BE2C (cell line): ENCODE measurements at regions not wholly inside any gene's neighbourhood (a gene's known extent, or its start where the extent isn't known, plus 50 kb on each side); places are given as distances from the start of the nearest gene placed in this dataset.

Source experiments
- DNase-seq: peaks from one replicate; pipeline ENCODE4 v3.0.0-alpha.2; 2020
- H3K27me3 ChIP-seq: fragments of 250-450 bp; sonication (Bioruptor Pico); 2 replicates; pipeline ENCODE4 v1.5.1; 2020; ENCODE audit warnings: mild to moderate bottlenecking
- H3K36me3 ChIP-seq: fragments of 250-450 bp; sonication (Bioruptor Pico); 2 replicates; pipeline ENCODE4 v1.5.1; 2020; ENCODE audit warnings: mild to moderate bottlenecking
- H3K4me1 ChIP-seq: fragments of 250-450 bp; sonication (Bioruptor Pico); 2 replicates; pipeline ENCODE4 v1.5.1; 2020
- H3K4me3 ChIP-seq: 2 replicates; pipeline ENCODE4 v1.5.1; 2011; ENCODE audit warnings: low read depth, low read length
- H3K9me3 ChIP-seq: fragments of 250-450 bp; sonication (Bioruptor Pico); 2 replicates; pipeline ENCODE4 v1.5.1; 2020
- TF ChIP-seq, protein P1 (sequence below): IDR thresholded peaks from 2 replicates; pipeline ENCODE4 v1.5.1; 2012; ENCODE audit warnings: mild to moderate bottlenecking, low read depth, low read length

DNA sequence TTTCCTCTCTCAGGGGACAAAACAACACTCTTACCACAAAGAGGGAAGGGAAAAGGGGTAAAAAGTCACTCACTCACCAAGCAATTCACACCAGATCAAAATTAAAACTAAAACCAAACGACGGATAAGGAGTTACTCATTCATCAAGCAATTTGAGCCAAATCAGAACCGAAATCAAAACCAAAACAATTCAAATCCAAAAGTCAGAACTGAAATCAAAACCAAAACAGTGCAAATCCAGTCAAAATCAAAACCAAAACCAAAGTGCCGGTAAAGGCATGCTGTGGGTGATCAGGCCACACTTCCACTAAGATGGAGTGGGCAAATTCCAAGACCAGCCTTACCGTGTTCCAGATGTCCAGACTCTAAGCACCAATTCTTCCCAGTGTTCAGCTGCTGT is 717.9 kb downstream of the AMY1C start:
- Histone ChIP-seq H3K4me1 (0 out of 2 replicates have a peak, but pooled peaks cover 2% of the 10 kb centered on the region), H3K9me3 (no peaks in the 10 kb centered on the region), H3K27me3 (no peaks in the 10 kb centered on the region), H3K4me3 (no peak overlapping the region), H3K36me3 (no peaks in the 10 kb centered on the region)
- TF ChIP-seq, protein P1, sequence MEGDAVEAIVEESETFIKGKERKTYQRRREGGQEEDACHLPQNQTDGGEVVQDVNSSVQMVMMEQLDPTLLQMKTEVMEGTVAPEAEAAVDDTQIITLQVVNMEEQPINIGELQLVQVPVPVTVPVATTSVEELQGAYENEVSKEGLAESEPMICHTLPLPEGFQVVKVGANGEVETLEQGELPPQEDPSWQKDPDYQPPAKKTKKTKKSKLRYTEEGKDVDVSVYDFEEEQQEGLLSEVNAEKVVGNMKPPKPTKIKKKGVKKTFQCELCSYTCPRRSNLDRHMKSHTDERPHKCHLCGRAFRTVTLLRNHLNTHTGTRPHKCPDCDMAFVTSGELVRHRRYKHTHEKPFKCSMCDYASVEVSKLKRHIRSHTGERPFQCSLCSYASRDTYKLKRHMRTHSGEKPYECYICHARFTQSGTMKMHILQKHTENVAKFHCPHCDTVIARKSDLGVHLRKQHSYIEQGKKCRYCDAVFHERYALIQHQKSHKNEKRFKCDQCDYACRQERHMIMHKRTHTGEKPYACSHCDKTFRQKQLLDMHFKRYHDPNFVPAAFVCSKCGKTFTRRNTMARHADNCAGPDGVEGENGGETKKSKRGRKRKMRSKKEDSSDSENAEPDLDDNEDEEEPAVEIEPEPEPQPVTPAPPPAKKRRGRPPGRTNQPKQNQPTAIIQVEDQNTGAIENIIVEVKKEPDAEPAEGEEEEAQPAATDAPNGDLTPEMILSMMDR, result no peak
- DNase-seq, result no peak

DNA sequence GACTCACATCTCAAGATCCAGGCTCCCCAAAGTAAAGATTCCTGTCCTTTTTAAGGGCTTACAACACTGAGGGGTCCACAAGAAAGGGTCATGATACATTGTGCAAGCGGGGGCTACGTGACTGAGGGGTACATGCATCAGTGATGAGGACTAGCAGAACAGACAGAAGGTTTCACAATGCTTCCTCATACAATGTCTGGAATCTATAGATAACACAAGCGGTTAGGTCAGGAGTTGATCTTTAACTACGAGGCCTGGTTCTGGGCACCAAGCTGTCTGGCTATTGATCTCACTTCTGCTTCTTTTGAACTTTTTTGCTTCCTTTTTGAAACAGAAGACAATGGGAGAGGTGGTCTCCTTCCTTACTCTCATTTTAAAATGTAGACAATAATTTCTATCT is 718.6 kb downstream of the AMY1C start:
- Histone ChIP-seq H3K9me3 (no peaks in the 10 kb centered on the region), H3K4me1 (0 out of 2 replicates have a peak, but pooled peaks cover 2% of the 10 kb centered on the region), H3K27me3 (no peaks in the 10 kb centered on the region), H3K4me3 (no peak overlapping the region), H3K36me3 (no peaks in the 10 kb centered on the region)
- DNase-seq, result no peak
- TF ChIP-seq, protein P1, result no peak

DNA sequence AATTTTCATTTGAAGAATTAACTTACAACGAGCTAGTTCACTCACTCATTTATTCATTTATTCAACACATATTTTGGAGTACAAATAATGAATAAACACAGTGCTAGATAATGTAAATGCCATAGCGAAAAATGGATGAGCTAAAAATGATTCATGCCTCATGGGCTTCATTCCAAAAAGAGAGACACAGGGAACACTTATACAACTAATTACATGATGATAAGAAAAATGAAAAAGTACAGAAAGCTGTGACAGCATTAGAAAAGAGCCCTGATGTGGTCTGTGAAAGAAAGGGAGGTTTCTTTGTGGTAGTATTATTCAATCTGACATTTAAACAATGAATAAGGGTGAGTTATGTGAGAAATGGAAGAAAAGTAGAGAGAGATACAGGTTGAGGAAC is 726.4 kb downstream of the AMY1C start:
- Histone ChIP-seq H3K27me3 (no peaks in the 10 kb centered on the region), H3K9me3 (no peaks in the 10 kb centered on the region), H3K4me1 (no peaks in the 10 kb centered on the region), H3K4me3 (no peak overlapping the region), H3K36me3 (no peaks in the 10 kb centered on the region)
- DNase-seq, result no peak
- TF ChIP-seq, protein P1, result no peak

DNA sequence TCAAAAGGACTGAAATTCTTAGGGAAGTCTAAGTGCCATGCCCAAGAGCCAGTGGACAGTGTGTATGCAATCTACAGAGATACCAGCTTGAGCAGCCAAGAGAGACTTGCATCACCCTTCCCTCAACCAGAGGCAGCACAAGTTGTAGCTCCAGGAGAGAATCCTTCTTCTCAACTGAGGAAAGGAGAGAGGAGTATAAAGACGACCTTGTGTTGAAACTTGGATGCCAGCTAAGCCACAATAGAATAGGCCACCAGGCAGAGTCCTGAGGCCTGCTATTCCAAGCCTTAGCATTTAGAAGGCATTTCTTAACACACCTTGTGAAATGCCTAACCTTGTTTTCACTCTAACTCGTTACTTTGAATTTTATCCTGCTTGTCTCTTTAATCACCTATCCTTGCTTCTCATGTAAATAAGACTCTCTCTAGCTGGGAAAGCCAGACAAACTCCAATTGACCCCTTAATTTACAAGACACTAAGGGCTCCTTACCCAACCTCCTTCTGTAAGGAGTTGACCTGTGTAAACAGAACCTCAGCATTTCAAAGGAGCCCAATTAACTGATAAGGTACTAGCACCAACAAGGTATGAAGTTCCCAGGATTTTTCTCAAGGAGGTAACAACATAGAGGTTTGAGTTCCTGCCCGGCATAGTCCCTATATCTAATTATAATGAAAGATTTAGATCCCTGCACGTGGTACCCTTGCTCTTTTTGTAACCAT is 738.8 kb downstream of the AMY1C start:
- Histone ChIP-seq H3K4me3 (no peak overlapping the region), H3K4me1 (no peaks in the 10 kb centered on the region), H3K36me3 (no peaks in the 10 kb centered on the region), H3K27me3 (no peaks in the 10 kb centered on the region), H3K9me3 (no peaks in the 10 kb centered on the region)
- TF ChIP-seq, protein P1, result no peak
- no peak for DNase-seq

DNA sequence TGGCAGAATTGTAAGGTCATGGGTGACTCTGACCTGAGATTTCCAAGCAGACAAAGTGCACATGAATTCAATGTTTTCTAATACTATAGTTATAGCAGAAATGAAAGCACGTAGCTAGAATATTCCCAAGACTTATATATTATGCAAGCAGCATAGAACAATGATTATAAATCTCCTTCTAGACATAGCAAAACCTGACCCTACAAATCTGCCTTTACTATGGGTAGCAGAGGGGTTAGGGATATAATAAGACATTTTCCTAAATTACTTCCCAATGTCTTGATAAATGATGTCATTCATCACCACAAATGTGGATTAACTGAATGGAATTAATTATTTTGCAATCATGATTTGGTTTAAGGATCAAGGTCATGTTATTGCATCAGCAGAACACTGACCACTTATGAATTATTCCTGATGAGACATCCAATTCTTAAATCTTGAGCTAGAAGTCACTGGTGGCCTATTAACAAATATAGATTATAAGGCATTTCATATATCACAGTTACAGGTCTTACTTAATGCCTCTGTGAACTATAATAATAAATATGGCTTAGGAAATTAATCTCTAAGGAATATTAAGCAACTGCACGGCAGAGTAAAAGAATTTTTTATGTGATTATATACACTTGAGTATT is 776.6 kb downstream of the AMY1C start:
- Histone ChIP-seq H3K9me3 (no peaks in the 10 kb centered on the region), H3K36me3 (no peaks in the 10 kb centered on the region), H3K4me1 (peaks cover 8% of the 10 kb centered on the region), H3K27me3 (no peaks in the 10 kb centered on the region), H3K4me3 (no peak overlapping the region)
- no peak for DNase-seq
- TF ChIP-seq, protein P1, result no peak

DNA sequence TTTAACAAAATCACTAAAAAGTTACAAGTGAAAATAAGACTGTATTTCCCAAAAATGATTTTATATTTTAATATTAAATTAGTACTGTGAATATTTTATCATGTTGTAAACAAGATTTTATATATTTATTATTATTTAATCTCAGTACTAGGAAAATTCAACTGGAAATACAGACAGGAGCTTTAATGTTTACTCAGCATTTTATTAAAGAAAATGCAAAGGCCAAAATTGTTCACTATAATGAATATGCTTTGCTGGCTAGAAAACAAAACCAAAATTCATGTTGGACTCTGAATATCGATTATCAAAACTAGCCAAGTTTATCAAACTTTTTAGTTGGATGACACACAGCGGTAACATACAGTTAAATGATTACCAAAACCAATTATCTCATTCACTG is 782.3 kb downstream of the AMY1C start:
- TF ChIP-seq, protein P1, result no peak
- Histone ChIP-seq H3K36me3 (no peaks in the 10 kb centered on the region), H3K4me3 (no peak overlapping the region), H3K4me1 (no peaks in the 10 kb centered on the region), H3K9me3 (no peaks in the 10 kb centered on the region), H3K27me3 (no peaks in the 10 kb centered on the region)
- no peak for DNase-seq
